WTC11 (cell line): ENCODE measurements at regions not wholly inside any gene's neighbourhood (a gene's known extent, or its start where the extent isn't known, plus 50 kb on each side); places are given as distances from the start of the nearest gene placed in this dataset.
A peak's percentile ranks its signal among the peaks of the same experiment; 100 is the strongest.

ENCODE experiments used
- ATAC-seq: fragments of 200-7000 bp; cut with Tn5 transposase; 2 replicates; pipeline ENCODE4 v1.10.0; 2021; ENCODE audit warnings: mild to moderate bottlenecking, moderate library complexity
- CTCF ChIA-PET: fragments of 300-600 bp; sonication (Branson Sonifier 250); formaldehyde crosslinking; loops from one replicate; lab custom pipeline; 2021; ENCODE audit warnings: antibody characterized with exemption; lab: Charles Lee
- POLR2A ChIA-PET: fragments of 350-600 bp; sonication (Branson Sonifier 250); formaldehyde crosslinking; loops from one replicate; lab custom pipeline; 2021; ENCODE audit warnings: antibody characterized with exemption; lab: Charles Lee
- DNase-seq: peaks from one replicate; pipeline ENCODE4 v3.0.0; 2021; ENCODE audit warnings: low spot score
- H3K27ac Mint-ChIP-seq: 2 replicates; pipeline ENCODE4 v1.8.0; 2021; ENCODE audit warnings: mixed read lengths
- H3K27me3 Mint-ChIP-seq: 2 replicates; pipeline ENCODE4 v1.8.0; 2021; ENCODE audit warnings: low read depth, mild to moderate bottlenecking, moderate library complexity, mixed read lengths
- H3K36me3 Mint-ChIP-seq: 2 replicates; pipeline ENCODE4 v1.8.0; 2021; ENCODE audit warnings: mixed read lengths
- H3K4me1 Mint-ChIP-seq: 2 replicates; pipeline ENCODE4 v1.8.0; 2022; ENCODE audit warnings: mixed read lengths
- H3K4me3 Mint-ChIP-seq: 2 replicates; pipeline ENCODE4 v1.8.0; 2021; ENCODE audit warnings: mild to moderate bottlenecking, moderate library complexity, mixed read lengths
- H3K9me3 Mint-ChIP-seq: 2 replicates; pipeline ENCODE4 v1.8.0; 2021; ENCODE audit warnings: mixed read lengths
- CREM ChIP-seq: sonication (generic); formaldehyde crosslinking; IDR thresholded peaks from 2 replicates; pipeline ENCODE4 v1.8.1; 2022; ENCODE audit warnings: mild to moderate bottlenecking, missing genetic modification reagents, moderate library complexity
- ELF4 ChIP-seq: sonication (generic); formaldehyde crosslinking; IDR thresholded peaks from 2 replicates; pipeline ENCODE4 v1.8.1; 2022; ENCODE audit warnings: low read depth, mild to moderate bottlenecking, moderate library complexity, missing genetic modification reagents
- ETV6 ChIP-seq: sonication (generic); formaldehyde crosslinking; IDR thresholded peaks from 2 replicates; pipeline ENCODE4 v1.8.1; 2022; ENCODE audit warnings: mild to moderate bottlenecking, missing genetic modification reagents
- FOXJ3 ChIP-seq: sonication (generic); formaldehyde crosslinking; IDR thresholded peaks from 2 replicates; pipeline ENCODE4 v1.9.0; 2021; ENCODE audit warnings: missing genetic modification reagents, mild to moderate bottlenecking, borderline replicate concordance
- GTF2I ChIP-seq: fragments of 250-450 bp; sonication (Bioruptor Pico); conservative IDR thresholded peaks from 2 replicates; pipeline ENCODE4 v1.4.0; 2021; ENCODE audit warnings: mild to moderate bottlenecking
- NFYB ChIP-seq: sonication (generic); formaldehyde crosslinking; conservative IDR thresholded peaks from 2 replicates; pipeline ENCODE4 v1.8.0; 2022; ENCODE audit warnings: low read depth, missing genetic modification reagents
- NR1H2 ChIP-seq: sonication (generic); formaldehyde crosslinking; IDR thresholded peaks from 2 replicates; pipeline ENCODE4 v1.9.0; 2021; ENCODE audit warnings: mild to moderate bottlenecking, moderate library complexity, missing genetic modification reagents
- ZBTB21 ChIP-seq: sonication (generic); formaldehyde crosslinking; IDR thresholded peaks from 2 replicates; pipeline ENCODE4 v1.8.1; 2023; ENCODE audit warnings: mild to moderate bottlenecking, missing genetic modification reagents, borderline replicate concordance
- ZNF121 ChIP-seq: sonication (generic); formaldehyde crosslinking; IDR thresholded peaks from 2 replicates; pipeline ENCODE4 v1.8.0; 2023; ENCODE audit warnings: missing genetic modification reagents
- TF ChIP-seq, protein P1 (sequence below): sonication (generic); formaldehyde crosslinking; IDR thresholded peaks from 2 replicates; pipeline ENCODE4 v1.8.1; 2022; ENCODE audit warnings: mild to moderate bottlenecking, moderate library complexity, missing genetic modification reagents
- TF ChIP-seq, protein P2 (sequence below): sonication (generic); formaldehyde crosslinking; IDR thresholded peaks from 2 replicates; pipeline ENCODE4 v1.8.1; 2023; ENCODE audit warnings: mild to moderate bottlenecking, missing genetic modification reagents
- TF ChIP-seq, protein P3 (sequence below): fragments of 200-600 bp; IDR thresholded peaks from 2 replicates; pipeline ENCODE4 v1.8.0; 2022; ENCODE audit warnings: antibody characterized with exemption
- TF ChIP-seq, protein P4 (sequence below): sonication (generic); formaldehyde crosslinking; conservative IDR thresholded peaks from 2 replicates; pipeline ENCODE4 v1.8.1; 2023; ENCODE audit warnings: mild to moderate bottlenecking, low read depth, missing genetic modification reagents, moderate library complexity
- TF ChIP-seq, protein P5 (sequence below): fragments of 250-450 bp; sonication (Bioruptor Pico); IDR thresholded peaks from 2 replicates; pipeline ENCODE4 v1.9.0; 2021; ENCODE audit warnings: mild to moderate bottlenecking
- TF ChIP-seq, protein P6 (sequence below): sonication (generic); formaldehyde crosslinking; IDR thresholded peaks from 2 replicates; pipeline ENCODE4 v1.8.1; 2022; ENCODE audit warnings: low read depth, missing genetic modification reagents, borderline replicate concordance
- TF ChIP-seq, protein P7 (sequence below): sonication (generic); formaldehyde crosslinking; IDR thresholded peaks from 2 replicates; pipeline ENCODE4 v1.8.0; 2022; ENCODE audit warnings: mild to moderate bottlenecking, missing genetic modification reagents

DNA sequence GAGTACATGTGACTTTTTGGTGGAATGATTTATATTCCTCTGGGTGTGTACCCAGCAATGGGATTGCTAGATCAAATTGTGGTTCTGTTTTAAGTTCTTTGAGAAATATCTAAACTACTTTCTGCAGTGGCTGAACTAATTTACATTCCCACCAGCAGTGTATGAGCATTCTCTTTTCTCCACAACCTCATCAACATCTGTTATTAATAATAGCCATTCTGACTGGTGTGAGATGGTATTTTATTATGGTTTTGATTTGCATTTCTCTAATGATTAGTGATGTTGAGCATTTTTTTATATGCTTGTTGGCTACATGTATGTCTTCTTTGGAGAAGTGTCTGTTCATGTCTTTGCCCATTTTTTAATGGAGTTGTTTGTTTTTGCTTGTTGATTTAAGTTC lies 267.4 kb upstream of the NT5C1B start:
- CTCF ChIA-PET, result no interaction called here
- TF ChIP-seq GTF2I, result no peak
- TF ChIP-seq, protein P1, sequence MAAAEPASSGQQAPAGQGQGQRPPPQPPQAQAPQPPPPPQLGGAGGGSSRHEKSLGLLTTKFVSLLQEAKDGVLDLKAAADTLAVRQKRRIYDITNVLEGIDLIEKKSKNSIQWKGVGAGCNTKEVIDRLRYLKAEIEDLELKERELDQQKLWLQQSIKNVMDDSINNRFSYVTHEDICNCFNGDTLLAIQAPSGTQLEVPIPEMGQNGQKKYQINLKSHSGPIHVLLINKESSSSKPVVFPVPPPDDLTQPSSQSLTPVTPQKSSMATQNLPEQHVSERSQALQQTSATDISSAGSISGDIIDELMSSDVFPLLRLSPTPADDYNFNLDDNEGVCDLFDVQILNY, result no peak
- TF ChIP-seq FOXJ3 (CRISPR knock-in tag), result no peak
- TF ChIP-seq ZNF121 (CRISPR knock-in tag), result no peak
- TF ChIP-seq, protein P2, sequence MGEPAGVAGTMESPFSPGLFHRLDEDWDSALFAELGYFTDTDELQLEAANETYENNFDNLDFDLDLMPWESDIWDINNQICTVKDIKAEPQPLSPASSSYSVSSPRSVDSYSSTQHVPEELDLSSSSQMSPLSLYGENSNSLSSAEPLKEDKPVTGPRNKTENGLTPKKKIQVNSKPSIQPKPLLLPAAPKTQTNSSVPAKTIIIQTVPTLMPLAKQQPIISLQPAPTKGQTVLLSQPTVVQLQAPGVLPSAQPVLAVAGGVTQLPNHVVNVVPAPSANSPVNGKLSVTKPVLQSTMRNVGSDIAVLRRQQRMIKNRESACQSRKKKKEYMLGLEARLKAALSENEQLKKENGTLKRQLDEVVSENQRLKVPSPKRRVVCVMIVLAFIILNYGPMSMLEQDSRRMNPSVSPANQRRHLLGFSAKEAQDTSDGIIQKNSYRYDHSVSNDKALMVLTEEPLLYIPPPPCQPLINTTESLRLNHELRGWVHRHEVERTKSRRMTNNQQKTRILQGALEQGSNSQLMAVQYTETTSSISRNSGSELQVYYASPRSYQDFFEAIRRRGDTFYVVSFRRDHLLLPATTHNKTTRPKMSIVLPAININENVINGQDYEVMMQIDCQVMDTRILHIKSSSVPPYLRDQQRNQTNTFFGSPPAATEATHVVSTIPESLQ, result no peak
- TF ChIP-seq ETV6 (CRISPR knock-in tag), result no peak

DNA sequence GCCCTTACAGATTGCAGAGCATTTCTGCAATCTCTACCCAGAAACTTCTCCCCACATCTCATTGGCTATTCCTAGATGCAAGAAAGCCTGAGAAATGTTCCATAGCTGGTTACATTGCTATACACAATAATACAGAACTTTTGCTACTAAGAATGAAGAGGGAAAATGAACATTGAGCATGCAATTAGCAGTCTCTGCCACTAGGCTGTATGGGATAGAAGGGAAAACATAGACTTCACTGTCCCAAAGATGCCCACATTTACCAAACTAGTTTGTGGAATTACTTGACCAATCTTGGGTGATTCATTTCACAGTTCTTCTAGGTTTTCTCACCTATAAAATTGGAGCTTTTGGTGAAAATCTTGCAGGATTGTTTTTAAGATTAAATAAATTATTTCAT lies 265.7 kb upstream of the NT5C1B start:
- peak; percentile 70 for ATAC-seq
- Mint-ChIP-seq H3K4me3 (no peak overlapping the region), H3K27me3 (peaks cover 19% of the 10 kb centered on the region), H3K4me1 (peaks cover 5% of the 10 kb centered on the region), H3K9me3 (no peaks in the 10 kb centered on the region), H3K36me3 (no peaks in the 10 kb centered on the region), H3K27ac (no peak overlapping the region)
- POLR2A ChIA-PET, result no interaction called here
- TF ChIP-seq, protein P3, sequence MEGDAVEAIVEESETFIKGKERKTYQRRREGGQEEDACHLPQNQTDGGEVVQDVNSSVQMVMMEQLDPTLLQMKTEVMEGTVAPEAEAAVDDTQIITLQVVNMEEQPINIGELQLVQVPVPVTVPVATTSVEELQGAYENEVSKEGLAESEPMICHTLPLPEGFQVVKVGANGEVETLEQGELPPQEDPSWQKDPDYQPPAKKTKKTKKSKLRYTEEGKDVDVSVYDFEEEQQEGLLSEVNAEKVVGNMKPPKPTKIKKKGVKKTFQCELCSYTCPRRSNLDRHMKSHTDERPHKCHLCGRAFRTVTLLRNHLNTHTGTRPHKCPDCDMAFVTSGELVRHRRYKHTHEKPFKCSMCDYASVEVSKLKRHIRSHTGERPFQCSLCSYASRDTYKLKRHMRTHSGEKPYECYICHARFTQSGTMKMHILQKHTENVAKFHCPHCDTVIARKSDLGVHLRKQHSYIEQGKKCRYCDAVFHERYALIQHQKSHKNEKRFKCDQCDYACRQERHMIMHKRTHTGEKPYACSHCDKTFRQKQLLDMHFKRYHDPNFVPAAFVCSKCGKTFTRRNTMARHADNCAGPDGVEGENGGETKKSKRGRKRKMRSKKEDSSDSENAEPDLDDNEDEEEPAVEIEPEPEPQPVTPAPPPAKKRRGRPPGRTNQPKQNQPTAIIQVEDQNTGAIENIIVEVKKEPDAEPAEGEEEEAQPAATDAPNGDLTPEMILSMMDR, result peak; percentile 53
- TF ChIP-seq, protein P4, sequence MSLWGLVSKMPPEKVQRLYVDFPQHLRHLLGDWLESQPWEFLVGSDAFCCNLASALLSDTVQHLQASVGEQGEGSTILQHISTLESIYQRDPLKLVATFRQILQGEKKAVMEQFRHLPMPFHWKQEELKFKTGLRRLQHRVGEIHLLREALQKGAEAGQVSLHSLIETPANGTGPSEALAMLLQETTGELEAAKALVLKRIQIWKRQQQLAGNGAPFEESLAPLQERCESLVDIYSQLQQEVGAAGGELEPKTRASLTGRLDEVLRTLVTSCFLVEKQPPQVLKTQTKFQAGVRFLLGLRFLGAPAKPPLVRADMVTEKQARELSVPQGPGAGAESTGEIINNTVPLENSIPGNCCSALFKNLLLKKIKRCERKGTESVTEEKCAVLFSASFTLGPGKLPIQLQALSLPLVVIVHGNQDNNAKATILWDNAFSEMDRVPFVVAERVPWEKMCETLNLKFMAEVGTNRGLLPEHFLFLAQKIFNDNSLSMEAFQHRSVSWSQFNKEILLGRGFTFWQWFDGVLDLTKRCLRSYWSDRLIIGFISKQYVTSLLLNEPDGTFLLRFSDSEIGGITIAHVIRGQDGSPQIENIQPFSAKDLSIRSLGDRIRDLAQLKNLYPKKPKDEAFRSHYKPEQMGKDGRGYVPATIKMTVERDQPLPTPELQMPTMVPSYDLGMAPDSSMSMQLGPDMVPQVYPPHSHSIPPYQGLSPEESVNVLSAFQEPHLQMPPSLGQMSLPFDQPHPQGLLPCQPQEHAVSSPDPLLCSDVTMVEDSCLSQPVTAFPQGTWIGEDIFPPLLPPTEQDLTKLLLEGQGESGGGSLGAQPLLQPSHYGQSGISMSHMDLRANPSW, result no peak
- no peak for DNase-seq
- CTCF ChIA-PET, result interaction anchor here (0.9 to 1.0 kb wide), 2 partner anchors 14 to 18 kb away, joined by 3 read pairs; no protein-coding TSS in a partner anchor

More for the DNA sequence above, 267.4 kb upstream of the NT5C1B start:
- Mint-ChIP-seq H3K4me3 (no peak overlapping the region), H3K4me1 (no peaks in the 10 kb centered on the region), H3K27me3 (peaks cover 12% of the 10 kb centered on the region), H3K27ac (no peak overlapping the region), H3K36me3 (no peaks in the 10 kb centered on the region), H3K9me3 (no peaks in the 10 kb centered on the region)
- DNase-seq (no peak), ATAC-seq (no peak)
- POLR2A ChIA-PET, result no interaction called here

DNA sequence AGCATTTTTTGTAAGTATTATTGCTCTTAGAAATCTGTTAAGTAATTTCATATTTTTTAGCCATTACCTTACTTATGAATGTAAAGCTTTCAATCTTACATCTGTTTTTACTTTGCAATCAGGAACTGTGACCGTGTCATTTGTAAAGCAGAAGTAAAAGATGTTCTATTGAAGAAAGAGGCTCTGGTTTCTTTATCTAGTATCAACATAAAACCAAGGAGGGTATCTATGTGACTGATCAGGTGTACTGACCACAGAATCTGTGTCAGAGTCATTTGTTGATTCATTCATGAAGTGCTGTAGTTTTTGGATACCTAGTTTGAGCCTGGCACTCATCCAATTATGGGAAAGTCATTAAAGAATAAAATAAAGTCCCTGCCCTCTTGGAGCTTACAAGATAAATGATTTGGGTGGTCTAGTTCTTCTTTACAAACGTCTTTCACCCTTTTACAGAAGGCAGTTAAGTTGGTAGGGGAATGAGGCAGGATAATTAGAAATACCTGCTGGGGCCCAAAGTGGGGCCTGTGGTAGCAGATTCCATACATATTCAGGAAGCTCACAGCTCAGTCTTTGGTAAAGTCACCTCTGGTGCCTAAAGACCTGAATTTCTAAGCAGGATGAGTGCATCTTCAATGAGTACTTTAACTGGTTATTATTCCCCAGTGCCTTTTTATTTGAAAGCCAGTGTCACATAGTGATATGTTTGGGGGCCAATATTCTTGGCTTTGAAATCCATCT lies 260.6 kb upstream of the NT5C1B start:
- H3K27me3 Mint-ChIP-seq, result peaks cover 15% of the 10 kb centered on the region
- no peak for DNase-seq
- ATAC-seq, result peak; percentile 80
- H3K4me1 Mint-ChIP-seq, result peaks cover 8% of the 10 kb centered on the region
- H3K4me3 Mint-ChIP-seq, result no peak overlapping the region
- no peaks in the 10 kb centered on the region for H3K9me3 Mint-ChIP-seq
- ChIA-PET CTCF (interaction anchor here (1.0 to 1.2 kb wide), 2 partner anchors 26 to 329 kb away, joined by 3 read pairs; no protein-coding TSS in a partner anchor), POLR2A (no interaction called here)
- no peak overlapping the region for H3K27ac Mint-ChIP-seq
- H3K36me3 Mint-ChIP-seq, result no peaks in the 10 kb centered on the region
- TF ChIP-seq NR1H2 (CRISPR knock-in tag) (no peak), CREM (CRISPR knock-in tag) (no peak), ETV6 (CRISPR knock-in tag) (no peak), NFYB (CRISPR knock-in tag) (no peak), ZBTB21 (CRISPR knock-in tag) (no peak), ELF4 (CRISPR knock-in tag) (no peak)
- TF ChIP-seq, protein P5, sequence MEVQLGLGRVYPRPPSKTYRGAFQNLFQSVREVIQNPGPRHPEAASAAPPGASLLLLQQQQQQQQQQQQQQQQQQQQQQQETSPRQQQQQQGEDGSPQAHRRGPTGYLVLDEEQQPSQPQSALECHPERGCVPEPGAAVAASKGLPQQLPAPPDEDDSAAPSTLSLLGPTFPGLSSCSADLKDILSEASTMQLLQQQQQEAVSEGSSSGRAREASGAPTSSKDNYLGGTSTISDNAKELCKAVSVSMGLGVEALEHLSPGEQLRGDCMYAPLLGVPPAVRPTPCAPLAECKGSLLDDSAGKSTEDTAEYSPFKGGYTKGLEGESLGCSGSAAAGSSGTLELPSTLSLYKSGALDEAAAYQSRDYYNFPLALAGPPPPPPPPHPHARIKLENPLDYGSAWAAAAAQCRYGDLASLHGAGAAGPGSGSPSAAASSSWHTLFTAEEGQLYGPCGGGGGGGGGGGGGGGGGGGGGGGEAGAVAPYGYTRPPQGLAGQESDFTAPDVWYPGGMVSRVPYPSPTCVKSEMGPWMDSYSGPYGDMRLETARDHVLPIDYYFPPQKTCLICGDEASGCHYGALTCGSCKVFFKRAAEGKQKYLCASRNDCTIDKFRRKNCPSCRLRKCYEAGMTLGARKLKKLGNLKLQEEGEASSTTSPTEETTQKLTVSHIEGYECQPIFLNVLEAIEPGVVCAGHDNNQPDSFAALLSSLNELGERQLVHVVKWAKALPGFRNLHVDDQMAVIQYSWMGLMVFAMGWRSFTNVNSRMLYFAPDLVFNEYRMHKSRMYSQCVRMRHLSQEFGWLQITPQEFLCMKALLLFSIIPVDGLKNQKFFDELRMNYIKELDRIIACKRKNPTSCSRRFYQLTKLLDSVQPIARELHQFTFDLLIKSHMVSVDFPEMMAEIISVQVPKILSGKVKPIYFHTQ (CRISPR knock-in tag), result no peak
- TF ChIP-seq, protein P2, result no peak
- TF ChIP-seq, protein P6, sequence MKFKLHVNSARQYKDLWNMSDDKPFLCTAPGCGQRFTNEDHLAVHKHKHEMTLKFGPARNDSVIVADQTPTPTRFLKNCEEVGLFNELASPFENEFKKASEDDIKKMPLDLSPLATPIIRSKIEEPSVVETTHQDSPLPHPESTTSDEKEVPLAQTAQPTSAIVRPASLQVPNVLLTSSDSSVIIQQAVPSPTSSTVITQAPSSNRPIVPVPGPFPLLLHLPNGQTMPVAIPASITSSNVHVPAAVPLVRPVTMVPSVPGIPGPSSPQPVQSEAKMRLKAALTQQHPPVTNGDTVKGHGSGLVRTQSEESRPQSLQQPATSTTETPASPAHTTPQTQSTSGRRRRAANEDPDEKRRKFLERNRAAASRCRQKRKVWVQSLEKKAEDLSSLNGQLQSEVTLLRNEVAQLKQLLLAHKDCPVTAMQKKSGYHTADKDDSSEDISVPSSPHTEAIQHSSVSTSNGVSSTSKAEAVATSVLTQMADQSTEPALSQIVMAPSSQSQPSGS (CRISPR knock-in tag), result no peak
- TF ChIP-seq, protein P7, sequence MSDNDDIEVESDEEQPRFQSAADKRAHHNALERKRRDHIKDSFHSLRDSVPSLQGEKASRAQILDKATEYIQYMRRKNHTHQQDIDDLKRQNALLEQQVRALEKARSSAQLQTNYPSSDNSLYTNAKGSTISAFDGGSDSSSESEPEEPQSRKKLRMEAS (CRISPR knock-in tag), result no peak
